GM12878 (cell line): ENCODE measurements at regions not wholly inside any gene's neighbourhood (a gene's known extent, or its start where the extent isn't known, plus 50 kb on each side); places are given as distances from the start of the nearest gene placed in this dataset.

ENCODE experiments used
- ATAC-seq: fragments of 200-7000 bp; cut with Tn5 transposase; 3 replicates; pipeline ENCODE4 v1.9.1; 2020; ENCODE audit warnings: mild to moderate bottlenecking, moderate library complexity
- BruUV-seq: library from RNA; stranded (reverse); fragments of 400-500 nt; replicated peaks from 2 replicates; lab custom pipeline; 2021; lab: Mats Ljungman, UMichigan
- CTCF ChIA-PET: fragments of 300-600 bp; sonication (Branson Sonifier 250); formaldehyde crosslinking; extraction: SDS; loops from one replicate; lab custom pipeline; 2021; ENCODE audit warnings: inconsistent platforms; lab: Yijun Ruan, JAX
- POLR2A ChIA-PET: fragments of 350-600 bp; formaldehyde crosslinking; extraction: SDS; loops from one replicate; lab custom pipeline; 2021; ENCODE audit warnings: inconsistent platforms; lab: Charles Lee
- RAD21 ChIA-PET: fragments of 300-600 bp; sonication (Branson Sonifier 250); formaldehyde crosslinking; loops from one replicate; lab custom pipeline; 2023; ENCODE audit warnings: antibody characterized with exemption; ENCODE audit not compliant: unreplicated experiment; lab: Charles Lee
- SMC1A ChIA-PET: fragments of 300-600 bp; sonication (Branson Sonifier 250); formaldehyde crosslinking; loops from one replicate; lab custom pipeline; 2023; ENCODE audit not compliant: unreplicated experiment, uncharacterized antibody; lab: Charles Lee
- DNase-seq: peaks from one replicate; pipeline ENCODE4 v3.0.0-alpha.2; 2011; ENCODE audit warnings: low read depth, low spot score
- FAIRE-seq: peaks from 3 replicates; lab custom pipeline; 2011; peaks lifted over from hg19 to GRCh38; lab: Jason Lieb, UNC
- H2AFZ ChIP-seq: 2 replicates; pipeline ENCODE4 v1.6.0; 2011; ENCODE audit warnings: low read depth, low read length, control low read depth; ENCODE audit not compliant: control insufficient read depth
- H3K27ac ChIP-seq: 2 replicates; pipeline ENCODE4 v1.5.1; 2011; ENCODE audit warnings: control low read depth; ENCODE audit not compliant: control insufficient read depth, insufficient read depth
- H3K27me3 ChIP-seq, 2 experiments: replicated peaks in 1 of 2; 2 replicates each; pipeline versions ENCODE4 v1.6.0 to v1.6.1; 2011; ENCODE audit warnings: low read length in 1 of 2; ENCODE audit not compliant: control insufficient read depth in 2 of 2, insufficient read depth in 2 of 2
- H3K36me3 ChIP-seq, 2 experiments: 2 replicates each; pipeline ENCODE4 v1.5.1; 2011; ENCODE audit warnings: low read length in 1 of 2; ENCODE audit not compliant: control insufficient read depth in 2 of 2, insufficient read depth in 2 of 2
- H3K4me1 ChIP-seq: 2 replicates; pipeline ENCODE4 v1.6.1; 2011; ENCODE audit warnings: mild to moderate bottlenecking, low read length, moderate library complexity, mixed read lengths; ENCODE audit not compliant: control insufficient read depth, insufficient read depth
- H3K4me2 ChIP-seq: 2 replicates; pipeline ENCODE4 v1.6.0; 2011; ENCODE audit warnings: control low read depth; ENCODE audit not compliant: control insufficient read depth, insufficient read depth
- H3K4me3 ChIP-seq: fragments of 200-600 bp; sonication (generic); 2 replicates; pipeline ENCODE4 v1.5.1; 2016
- H3K79me2 ChIP-seq: 2 replicates; pipeline ENCODE4 v1.6.0; 2011; ENCODE audit warnings: low read length; ENCODE audit not compliant: control insufficient read depth, insufficient read depth
- H3K9ac ChIP-seq: 2 replicates; pipeline ENCODE4 v1.8.0; 2011; ENCODE audit warnings: low read length, control low read depth, mixed read lengths; ENCODE audit not compliant: control insufficient read depth, insufficient read depth
- H3K9me3 ChIP-seq: replicated peaks from 3 replicates; pipeline ENCODE4 v1.5.1; 2011; ENCODE audit warnings: mild to moderate bottlenecking, low read length; ENCODE audit not compliant: control insufficient read depth, insufficient read depth
- H4K20me1 ChIP-seq: 2 replicates; pipeline ENCODE4 v1.6.0; 2011; ENCODE audit not compliant: control insufficient read depth, insufficient read depth
- BMI1 ChIP-seq: fragments of 450-650 bp; IDR thresholded peaks from 2 replicates; pipeline ENCODE4 v1.6.1; 2016; ENCODE audit warnings: mild to moderate bottlenecking, moderate library complexity, borderline replicate concordance
- CBX3 ChIP-seq: fragments of 200-600 bp; sonication (generic); IDR thresholded peaks from 2 replicates; pipeline ENCODE4 v1.6.1; 2016; ENCODE audit warnings: low read depth, borderline replicate concordance
- HDAC6 ChIP-seq: fragments of 200-600 bp; sonication (generic); IDR thresholded peaks from one replicate; pipeline ENCODE4 v1.8.0; 2017; ENCODE audit warnings: antibody characterized with exemption; ENCODE audit not compliant: unreplicated experiment
- KLF5 ChIP-seq: fragments of 450-650 bp; IDR thresholded peaks from 2 replicates; pipeline ENCODE4 v1.6.1; 2014; ENCODE audit warnings: mild to moderate bottlenecking; ENCODE audit not compliant: partially characterized antibody
- NFYB ChIP-seq: IDR thresholded peaks from 2 replicates; pipeline ENCODE4 v1.6.1; 2011; ENCODE audit warnings: low read depth, mild to moderate bottlenecking, low read length, improper control_type of control experiment, moderate library complexity; ENCODE audit not compliant: insufficient read depth
- POU2F2 ChIP-seq: IDR thresholded peaks from 3 replicates; pipeline ENCODE4 v1.6.1; 2011; ENCODE audit warnings: low read depth, mild to moderate bottlenecking, low read length, borderline replicate concordance
- RBBP5 ChIP-seq: fragments of 200-600 bp; sonication (generic); conservative IDR thresholded peaks from 2 replicates; pipeline ENCODE4 v1.6.1; 2016
- SMARCA5 ChIP-seq: fragments of 450-650 bp; IDR thresholded peaks from 2 replicates; pipeline ENCODE4 v1.6.1; 2017; ENCODE audit warnings: mild to moderate bottlenecking
- ZBED1 ChIP-seq: IDR thresholded peaks from 2 replicates; pipeline ENCODE4 v1.6.1; 2016; ENCODE audit warnings: borderline replicate concordance
- ZNF384 ChIP-seq: IDR thresholded peaks from 2 replicates; pipeline ENCODE4 v1.6.1; 2012; ENCODE audit warnings: low read depth, mild to moderate bottlenecking, low read length, improper control_type of control experiment, borderline replicate concordance
- WGBS: methylation state at CpG from one replicate; pipeline ENCODE4 v1.1.6; 2016; ENCODE audit warnings: low lambda C conversion rate; ENCODE audit not compliant: insufficient replicate concordance, insufficient coverage; ENCODE audit errors: missing lambda C conversion rate; 5-methylcytosine and 5-hydroxymethylcytosine counted together
- in situ Hi-C: fragments of 300-500 bp; cut with MboI; formaldehyde crosslinking; loops from 9 replicates; pipeline ENCODE4 v1.14.3; 2018; ENCODE audit warnings: mixed read lengths
- intact Hi-C: fragments of 100-400 bp; cut with micrococcal nuclease; formaldehyde crosslinking; loops from one replicate; pipeline ENCODE4 v1.14.2; 2022; ENCODE audit not compliant: unreplicated experiment
- TF ChIP-seq, protein P1 (sequence below): fragments of 450-650 bp; IDR thresholded peaks from 2 replicates; pipeline ENCODE4 v1.6.1; 2016; ENCODE audit warnings: mild to moderate bottlenecking
- TF ChIP-seq, protein P2 (sequence below): fragments of 450-650 bp; IDR thresholded peaks from 2 replicates; pipeline ENCODE4 v1.6.1; 2017; ENCODE audit warnings: mild to moderate bottlenecking, moderate library complexity
- TF ChIP-seq, protein P3 (sequence below): fragments of 450-650 bp; IDR thresholded peaks from 2 replicates; pipeline ENCODE4 v1.6.1; 2017; ENCODE audit warnings: mild to moderate bottlenecking, moderate library complexity
- TF ChIP-seq, protein P4 (sequence below): fragments of 450-650 bp; IDR thresholded peaks from 2 replicates; pipeline ENCODE4 v1.6.1; 2017; ENCODE audit warnings: mild to moderate bottlenecking, low read depth, inconsistent platforms; ENCODE audit not compliant: poor library complexity, severe bottlenecking

- ChIA-PET CTCF (interaction anchor here (0.6 kb wide), 1 partner anchor 44 kb away, joined by 3 read pairs; no protein-coding TSS in a partner anchor), SMC1A (no interaction called here), POLR2A (no interaction called here), RAD21 (no interaction called here)
- 0% methylated on average over 1 of the region's 1 CpG for WGBS
- Histone ChIP-seq H3K36me3 (no peaks in the 10 kb centered on the region), H3K27me3 (no peaks in the 10 kb centered on the region; a peak in 1 of 4 replicates), H3K9ac (no peak overlapping the region), H3K4me1 (no peaks in the 10 kb centered on the region), H4K20me1 (no peaks in the 10 kb centered on the region), H3K27ac (no peak overlapping the region), H2AFZ (no peak overlapping the region), H3K4me2 (no peak overlapping the region), H3K79me2 (no peaks in the 10 kb centered on the region), H3K9me3 (no peaks in the 10 kb centered on the region), H3K4me3 (no peak overlapping the region)
- FAIRE-seq, result no peak
- BruUV-seq, result no TSS peak
- intact Hi-C loops, result no loop called here
- in situ Hi-C loops, result no loop called here
- ATAC-seq, result no peak
- no peak for DNase-seq
- TF ChIP-seq, protein P1, sequence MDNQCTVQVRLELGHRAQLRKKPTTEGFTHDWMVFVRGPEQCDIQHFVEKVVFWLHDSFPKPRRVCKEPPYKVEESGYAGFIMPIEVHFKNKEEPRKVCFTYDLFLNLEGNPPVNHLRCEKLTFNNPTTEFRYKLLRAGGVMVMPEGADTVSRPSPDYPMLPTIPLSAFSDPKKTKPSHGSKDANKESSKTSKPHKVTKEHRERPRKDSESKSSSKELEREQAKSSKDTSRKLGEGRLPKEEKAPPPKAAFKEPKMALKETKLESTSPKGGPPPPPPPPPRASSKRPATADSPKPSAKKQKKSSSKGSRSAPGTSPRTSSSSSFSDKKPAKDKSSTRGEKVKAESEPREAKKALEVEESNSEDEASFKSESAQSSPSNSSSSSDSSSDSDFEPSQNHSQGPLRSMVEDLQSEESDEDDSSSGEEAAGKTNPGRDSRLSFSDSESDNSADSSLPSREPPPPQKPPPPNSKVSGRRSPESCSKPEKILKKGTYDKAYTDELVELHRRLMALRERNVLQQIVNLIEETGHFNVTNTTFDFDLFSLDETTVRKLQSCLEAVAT, result no peak
- no peak for TF ChIP-seq CBX3
- TF ChIP-seq, protein P2, sequence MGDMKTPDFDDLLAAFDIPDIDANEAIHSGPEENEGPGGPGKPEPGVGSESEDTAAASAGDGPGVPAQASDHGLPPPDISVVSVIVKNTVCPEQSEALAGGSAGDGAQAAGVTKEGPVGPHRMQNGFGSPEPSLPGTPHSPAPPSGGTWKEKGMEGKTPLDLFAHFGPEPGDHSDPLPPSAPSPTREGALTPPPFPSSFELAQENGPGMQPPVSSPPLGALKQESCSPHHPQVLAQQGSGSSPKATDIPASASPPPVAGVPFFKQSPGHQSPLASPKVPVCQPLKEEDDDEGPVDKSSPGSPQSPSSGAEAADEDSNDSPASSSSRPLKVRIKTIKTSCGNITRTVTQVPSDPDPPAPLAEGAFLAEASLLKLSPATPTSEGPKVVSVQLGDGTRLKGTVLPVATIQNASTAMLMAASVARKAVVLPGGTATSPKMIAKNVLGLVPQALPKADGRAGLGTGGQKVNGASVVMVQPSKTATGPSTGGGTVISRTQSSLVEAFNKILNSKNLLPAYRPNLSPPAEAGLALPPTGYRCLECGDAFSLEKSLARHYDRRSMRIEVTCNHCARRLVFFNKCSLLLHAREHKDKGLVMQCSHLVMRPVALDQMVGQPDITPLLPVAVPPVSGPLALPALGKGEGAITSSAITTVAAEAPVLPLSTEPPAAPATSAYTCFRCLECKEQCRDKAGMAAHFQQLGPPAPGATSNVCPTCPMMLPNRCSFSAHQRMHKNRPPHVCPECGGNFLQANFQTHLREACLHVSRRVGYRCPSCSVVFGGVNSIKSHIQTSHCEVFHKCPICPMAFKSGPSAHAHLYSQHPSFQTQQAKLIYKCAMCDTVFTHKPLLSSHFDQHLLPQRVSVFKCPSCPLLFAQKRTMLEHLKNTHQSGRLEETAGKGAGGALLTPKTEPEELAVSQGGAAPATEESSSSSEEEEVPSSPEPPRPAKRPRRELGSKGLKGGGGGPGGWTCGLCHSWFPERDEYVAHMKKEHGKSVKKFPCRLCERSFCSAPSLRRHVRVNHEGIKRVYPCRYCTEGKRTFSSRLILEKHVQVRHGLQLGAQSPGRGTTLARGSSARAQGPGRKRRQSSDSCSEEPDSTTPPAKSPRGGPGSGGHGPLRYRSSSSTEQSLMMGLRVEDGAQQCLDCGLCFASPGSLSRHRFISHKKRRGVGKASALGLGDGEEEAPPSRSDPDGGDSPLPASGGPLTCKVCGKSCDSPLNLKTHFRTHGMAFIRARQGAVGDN, result no peak
- TF ChIP-seq, protein P3, sequence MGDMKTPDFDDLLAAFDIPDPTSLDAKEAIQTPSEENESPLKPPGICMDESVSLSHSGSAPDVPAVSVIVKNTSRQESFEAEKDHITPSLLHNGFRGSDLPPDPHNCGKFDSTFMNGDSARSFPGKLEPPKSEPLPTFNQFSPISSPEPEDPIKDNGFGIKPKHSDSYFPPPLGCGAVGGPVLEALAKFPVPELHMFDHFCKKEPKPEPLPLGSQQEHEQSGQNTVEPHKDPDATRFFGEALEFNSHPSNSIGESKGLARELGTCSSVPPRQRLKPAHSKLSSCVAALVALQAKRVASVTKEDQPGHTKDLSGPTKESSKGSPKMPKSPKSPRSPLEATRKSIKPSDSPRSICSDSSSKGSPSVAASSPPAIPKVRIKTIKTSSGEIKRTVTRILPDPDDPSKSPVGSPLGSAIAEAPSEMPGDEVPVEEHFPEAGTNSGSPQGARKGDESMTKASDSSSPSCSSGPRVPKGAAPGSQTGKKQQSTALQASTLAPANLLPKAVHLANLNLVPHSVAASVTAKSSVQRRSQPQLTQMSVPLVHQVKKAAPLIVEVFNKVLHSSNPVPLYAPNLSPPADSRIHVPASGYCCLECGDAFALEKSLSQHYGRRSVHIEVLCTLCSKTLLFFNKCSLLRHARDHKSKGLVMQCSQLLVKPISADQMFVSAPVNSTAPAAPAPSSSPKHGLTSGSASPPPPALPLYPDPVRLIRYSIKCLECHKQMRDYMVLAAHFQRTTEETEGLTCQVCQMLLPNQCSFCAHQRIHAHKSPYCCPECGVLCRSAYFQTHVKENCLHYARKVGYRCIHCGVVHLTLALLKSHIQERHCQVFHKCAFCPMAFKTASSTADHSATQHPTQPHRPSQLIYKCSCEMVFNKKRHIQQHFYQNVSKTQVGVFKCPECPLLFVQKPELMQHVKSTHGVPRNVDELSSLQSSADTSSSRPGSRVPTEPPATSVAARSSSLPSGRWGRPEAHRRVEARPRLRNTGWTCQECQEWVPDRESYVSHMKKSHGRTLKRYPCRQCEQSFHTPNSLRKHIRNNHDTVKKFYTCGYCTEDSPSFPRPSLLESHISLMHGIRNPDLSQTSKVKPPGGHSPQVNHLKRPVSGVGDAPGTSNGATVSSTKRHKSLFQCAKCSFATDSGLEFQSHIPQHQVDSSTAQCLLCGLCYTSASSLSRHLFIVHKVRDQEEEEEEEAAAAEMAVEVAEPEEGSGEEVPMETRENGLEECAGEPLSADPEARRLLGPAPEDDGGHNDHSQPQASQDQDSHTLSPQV, result no peak
- TF ChIP-seq POU2F2, result no peak
- no peak for TF ChIP-seq NFYB
- no peak for TF ChIP-seq KLF5
- TF ChIP-seq HDAC6, result no peak
- no peak for TF ChIP-seq RBBP5
- no peak for TF ChIP-seq SMARCA5
- TF ChIP-seq ZNF384, result no peak
- TF ChIP-seq, protein P4, sequence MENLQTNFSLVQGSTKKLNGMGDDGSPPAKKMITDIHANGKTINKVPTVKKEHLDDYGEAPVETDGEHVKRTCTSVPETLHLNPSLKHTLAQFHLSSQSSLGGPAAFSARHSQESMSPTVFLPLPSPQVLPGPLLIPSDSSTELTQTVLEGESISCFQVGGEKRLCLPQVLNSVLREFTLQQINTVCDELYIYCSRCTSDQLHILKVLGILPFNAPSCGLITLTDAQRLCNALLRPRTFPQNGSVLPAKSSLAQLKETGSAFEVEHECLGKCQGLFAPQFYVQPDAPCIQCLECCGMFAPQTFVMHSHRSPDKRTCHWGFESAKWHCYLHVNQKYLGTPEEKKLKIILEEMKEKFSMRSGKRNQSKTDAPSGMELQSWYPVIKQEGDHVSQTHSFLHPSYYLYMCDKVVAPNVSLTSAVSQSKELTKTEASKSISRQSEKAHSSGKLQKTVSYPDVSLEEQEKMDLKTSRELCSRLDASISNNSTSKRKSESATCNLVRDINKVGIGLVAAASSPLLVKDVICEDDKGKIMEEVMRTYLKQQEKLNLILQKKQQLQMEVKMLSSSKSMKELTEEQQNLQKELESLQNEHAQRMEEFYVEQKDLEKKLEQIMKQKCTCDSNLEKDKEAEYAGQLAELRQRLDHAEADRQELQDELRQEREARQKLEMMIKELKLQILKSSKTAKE, result no peak
- TF ChIP-seq ZBED1, result no peak
- TF ChIP-seq BMI1, result no peak
Observed at GRCh38 chr14:51520087-51520486, 131.6 kb upstream of the FRMD6 start.
